ENCODE measurements at regions not wholly inside any gene's neighbourhood (a gene's known extent, or its start where the extent isn't known, plus 50 kb on each side); places are given as distances from the start of the nearest gene placed in this dataset.

DNA sequence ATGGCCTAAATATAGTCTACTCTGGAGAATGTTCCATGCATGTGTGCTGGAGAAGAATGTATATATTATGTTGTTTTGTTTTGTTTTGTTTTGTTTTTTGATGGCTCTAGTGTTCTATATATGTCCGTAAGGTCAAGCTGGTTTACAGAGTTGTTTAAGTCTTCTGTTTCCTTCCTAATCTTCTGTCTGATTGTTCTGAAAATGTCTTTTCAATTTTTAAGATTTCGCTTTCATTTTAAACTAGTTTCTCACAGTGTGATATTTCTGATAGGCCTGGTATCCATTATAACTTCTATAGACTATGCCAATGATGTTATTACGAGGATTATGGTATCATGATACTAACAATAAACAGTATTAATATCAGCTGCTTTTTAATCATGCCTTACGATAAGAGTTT, 1126.3 kb upstream of the SORCS1 start:
- Mint-ChIP-seq H3K4me1 (no peaks in the 10 kb centered on the region), H3K27ac (no peak overlapping the region), H3K36me3 (no peaks in the 10 kb centered on the region), H3K4me3 (no peak overlapping the region), H3K9me3 (peaks cover 5% of the 10 kb centered on the region), H3K27me3 (no peaks in the 10 kb centered on the region)
- DNase-seq (no peak), ATAC-seq (ENCODE audit: low read depth) (no peak)
- POLR2A ChIA-PET, result no interaction called here

- H3K36me3 Mint-ChIP-seq, result no peaks in the 10 kb centered on the region
- no peak for DNase-seq
- POLR2A ChIA-PET, result no interaction called here
- H3K27me3 Mint-ChIP-seq, result no peaks in the 10 kb centered on the region
- H3K27ac Mint-ChIP-seq, result no peak overlapping the region
- no peak for ATAC-seq (ENCODE audit: low read depth)
- H3K4me1 Mint-ChIP-seq, result no peaks in the 10 kb centered on the region
- peaks cover 11% of the 10 kb centered on the region for H3K9me3 Mint-ChIP-seq
- no peak overlapping the region for H3K4me3 Mint-ChIP-seq
These were observed 1111.6 kb upstream of the SORCS1 start for GRCh38 chr10:108275895-108276685.

DNA sequence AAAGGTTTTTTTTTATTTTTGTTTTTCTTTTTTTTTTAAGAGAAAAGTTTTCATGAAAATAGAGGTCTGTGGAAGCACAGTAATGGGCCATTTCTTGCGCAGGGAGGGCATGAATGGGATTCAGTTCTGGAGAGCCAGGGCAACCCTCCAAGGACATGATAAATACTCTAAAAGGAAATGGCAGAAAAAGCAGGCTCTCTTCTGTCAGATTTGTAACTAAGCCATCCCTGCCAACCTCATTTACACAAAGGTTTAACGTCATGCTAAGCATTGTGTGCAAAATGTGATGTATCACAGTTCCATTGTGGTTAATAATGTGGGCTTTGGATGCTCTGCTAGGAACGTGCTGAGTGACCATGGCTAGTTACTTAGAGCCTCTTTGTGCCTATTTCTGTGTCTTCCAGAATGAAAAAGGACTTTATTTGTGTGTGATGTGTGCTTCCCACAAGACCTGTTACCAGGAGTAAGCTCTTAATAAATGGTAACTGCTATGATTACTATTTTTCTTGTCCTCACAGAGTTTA, 1095.9 kb upstream of the SORCS1 start:
- POLR2A ChIA-PET, result no interaction called here
- no peaks in the 10 kb centered on the region for H3K27me3 Mint-ChIP-seq
- H3K4me1 Mint-ChIP-seq, result no peaks in the 10 kb centered on the region
- ATAC-seq (ENCODE audit: low read depth) (no peak), DNase-seq (no peak)
- H3K4me3 Mint-ChIP-seq, result no peak overlapping the region
- no peaks in the 10 kb centered on the region for H3K9me3 Mint-ChIP-seq
- no peak overlapping the region for H3K27ac Mint-ChIP-seq
- H3K36me3 Mint-ChIP-seq, result no peaks in the 10 kb centered on the region

DNA sequence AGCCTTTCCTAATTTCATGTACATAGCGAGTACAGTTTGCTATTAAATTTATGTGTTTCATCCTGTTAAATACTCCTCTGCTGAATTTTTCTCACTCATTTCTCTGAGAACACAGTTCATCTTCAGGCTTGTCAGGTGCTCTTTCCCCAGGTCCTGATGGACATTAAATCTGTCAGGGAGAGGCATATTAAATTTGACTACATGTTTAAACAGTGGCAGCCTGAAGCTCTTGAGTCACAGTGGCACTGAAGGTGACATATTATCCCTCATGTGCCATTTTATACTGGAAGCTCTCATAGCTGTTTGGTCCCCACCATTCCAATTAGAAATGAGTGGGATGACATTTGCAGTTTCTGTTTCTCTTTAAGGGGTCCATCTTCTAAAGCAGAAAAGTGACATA, 1089.6 kb upstream of the SORCS1 start:
- no peaks in the 10 kb centered on the region for H3K27me3 Mint-ChIP-seq
- no peak overlapping the region for H3K27ac Mint-ChIP-seq
- H3K36me3 Mint-ChIP-seq, result no peaks in the 10 kb centered on the region
- peaks cover 3% of the 10 kb centered on the region for H3K9me3 Mint-ChIP-seq
- DNase-seq (no peak), ATAC-seq (ENCODE audit: low read depth) (no peak)
- H3K4me3 Mint-ChIP-seq, result no peak overlapping the region
- POLR2A ChIA-PET, result no interaction called here
- H3K4me1 Mint-ChIP-seq, result no peaks in the 10 kb centered on the region

DNA sequence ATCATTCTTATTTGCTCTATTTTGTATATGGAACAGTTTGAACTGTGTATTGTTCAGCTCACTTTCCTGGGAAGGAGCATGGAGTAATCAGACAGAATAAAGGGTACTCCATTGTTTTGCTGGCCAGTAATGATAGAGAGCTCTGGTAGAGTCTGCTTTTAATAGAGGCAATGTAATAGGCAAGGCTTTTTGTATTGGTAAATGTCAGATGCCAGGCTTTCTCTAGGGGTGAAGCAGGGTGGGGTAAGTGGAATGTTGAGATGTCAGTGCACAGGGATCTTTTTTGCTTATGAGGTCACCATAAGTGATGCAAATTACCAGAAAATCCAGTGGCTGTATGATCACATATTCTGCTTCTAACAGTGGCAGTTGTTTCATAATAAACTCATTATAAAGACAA, 1088.3 kb upstream of the SORCS1 start:
- no peaks in the 10 kb centered on the region for H3K4me1 Mint-ChIP-seq
- H3K4me3 Mint-ChIP-seq, result no peak overlapping the region
- no peaks in the 10 kb centered on the region for H3K36me3 Mint-ChIP-seq
- H3K27ac Mint-ChIP-seq, result no peak overlapping the region
- peaks cover 6% of the 10 kb centered on the region for H3K9me3 Mint-ChIP-seq
- POLR2A ChIA-PET, result no interaction called here
- no peaks in the 10 kb centered on the region for H3K27me3 Mint-ChIP-seq
- ATAC-seq (ENCODE audit: low read depth), result no peak
- no peak for DNase-seq

- H3K27me3 Mint-ChIP-seq, result no peaks in the 10 kb centered on the region
- H3K4me1 Mint-ChIP-seq, result no peaks in the 10 kb centered on the region
- DNase-seq (no peak), ATAC-seq (ENCODE audit: low read depth) (no peak)
- POLR2A ChIA-PET, result no interaction called here
- H3K4me3 Mint-ChIP-seq, result no peak overlapping the region
- H3K9me3 Mint-ChIP-seq, result peaks cover 11% of the 10 kb centered on the region
- H3K36me3 Mint-ChIP-seq, result no peaks in the 10 kb centered on the region
- H3K27ac Mint-ChIP-seq, result no peak overlapping the region
These were observed 1086.6 kb upstream of the SORCS1 start for GRCh38 chr10:108250936-108251620.

GRCh38 chr10:108249940-108250339, 1085.4 kb upstream of the SORCS1 start:
- no peaks in the 10 kb centered on the region for H3K36me3 Mint-ChIP-seq
- no peak overlapping the region for H3K27ac Mint-ChIP-seq
- H3K4me1 Mint-ChIP-seq, result no peaks in the 10 kb centered on the region
- H3K4me3 Mint-ChIP-seq, result no peak overlapping the region
- H3K9me3 Mint-ChIP-seq, result peaks cover 11% of the 10 kb centered on the region
- no peak for DNase-seq
- POLR2A ChIA-PET, result no interaction called here
- no peak for ATAC-seq (ENCODE audit: low read depth)
- H3K27me3 Mint-ChIP-seq, result no peaks in the 10 kb centered on the region

- DNase-seq, result no peak
- POLR2A ChIA-PET, result no interaction called here
- Mint-ChIP-seq H3K27ac (no peak overlapping the region), H3K4me3 (no peak overlapping the region), H3K36me3 (no peaks in the 10 kb centered on the region), H3K9me3 (peaks cover 10% of the 10 kb centered on the region), H3K4me1 (no peaks in the 10 kb centered on the region), H3K27me3 (no peaks in the 10 kb centered on the region)
- no peak for ATAC-seq (ENCODE audit: low read depth)
These were observed 1080.1 kb upstream of the SORCS1 start for GRCh38 chr10:108244443-108245228.

DNA sequence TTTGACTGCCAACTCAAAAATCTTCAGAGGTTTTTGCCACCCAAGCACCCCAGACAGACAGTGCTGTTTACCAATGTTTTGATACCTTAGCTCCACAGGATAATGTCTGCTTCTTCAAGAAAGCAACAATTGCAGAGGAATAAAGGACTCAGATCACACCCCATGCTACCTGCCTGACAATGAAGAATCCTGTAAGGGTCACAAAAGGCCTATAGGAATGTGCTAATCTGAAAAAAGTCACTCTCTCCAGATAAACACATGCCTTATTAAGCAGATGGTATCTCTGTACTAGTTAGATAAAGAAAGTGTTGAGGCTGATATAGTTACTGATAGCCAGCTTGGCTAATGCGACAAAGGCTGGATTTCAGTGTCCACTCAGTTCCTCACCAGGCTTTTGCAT, 1076.7 kb upstream of the SORCS1 start:
- no peaks in the 10 kb centered on the region for H3K27me3 Mint-ChIP-seq
- no peak overlapping the region for H3K4me3 Mint-ChIP-seq
- no peak overlapping the region for H3K27ac Mint-ChIP-seq
- DNase-seq, result no peak
- POLR2A ChIA-PET, result no interaction called here
- no peak for ATAC-seq (ENCODE audit: low read depth)
- H3K4me1 Mint-ChIP-seq, result no peaks in the 10 kb centered on the region
- H3K9me3 Mint-ChIP-seq, result peaks cover 3% of the 10 kb centered on the region
- H3K36me3 Mint-ChIP-seq, result no peaks in the 10 kb centered on the region

- H3K27ac Mint-ChIP-seq, result no peak overlapping the region
- POLR2A ChIA-PET, result no interaction called here
- H3K4me1 Mint-ChIP-seq, result no peaks in the 10 kb centered on the region
- no peaks in the 10 kb centered on the region for H3K36me3 Mint-ChIP-seq
- no peaks in the 10 kb centered on the region for H3K27me3 Mint-ChIP-seq
- DNase-seq (no peak), ATAC-seq (ENCODE audit: low read depth) (no peak)
- H3K4me3 Mint-ChIP-seq, result no peak overlapping the region
- H3K9me3 Mint-ChIP-seq, result peaks cover 3% of the 10 kb centered on the region
These were observed 1073.8 kb upstream of the SORCS1 start for GRCh38 chr10:108238261-108238660.

GRCh38 chr10:108230478-108231170, 1066.1 kb upstream of the SORCS1 start:
- peaks cover 3% of the 10 kb centered on the region for H3K9me3 Mint-ChIP-seq
- no peaks in the 10 kb centered on the region for H3K27me3 Mint-ChIP-seq
- no peak overlapping the region for H3K4me3 Mint-ChIP-seq
- H3K36me3 Mint-ChIP-seq, result no peaks in the 10 kb centered on the region
- H3K4me1 Mint-ChIP-seq, result no peaks in the 10 kb centered on the region
- DNase-seq (no peak), ATAC-seq (ENCODE audit: low read depth) (no peak)
- POLR2A ChIA-PET, result no interaction called here
- no peak overlapping the region for H3K27ac Mint-ChIP-seq

DNA sequence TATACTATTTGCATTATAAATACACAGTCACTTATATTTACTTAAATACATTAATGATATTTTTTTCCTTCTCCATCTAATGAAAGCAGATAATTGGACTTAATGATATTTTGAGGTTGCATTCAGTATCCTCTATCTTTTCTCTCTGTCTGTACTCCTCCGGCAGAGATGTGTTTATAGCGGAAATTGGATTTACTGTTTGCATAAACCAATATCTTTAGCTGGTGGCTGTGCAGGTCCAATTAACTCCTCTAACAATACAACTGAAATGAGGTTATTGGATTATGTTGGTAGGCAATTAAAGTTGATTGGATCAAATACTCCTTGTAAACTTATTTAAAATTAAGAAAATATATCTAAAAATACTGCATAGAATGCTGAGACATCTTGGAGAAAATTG, 1044.2 kb upstream of the SORCS1 start:
- Mint-ChIP-seq H3K9me3 (peaks cover 5% of the 10 kb centered on the region), H3K27ac (no peak overlapping the region), H3K27me3 (no peaks in the 10 kb centered on the region), H3K36me3 (peaks cover 1% of the 10 kb centered on the region), H3K4me3 (no peak overlapping the region), H3K4me1 (no peaks in the 10 kb centered on the region)
- ATAC-seq (ENCODE audit: low read depth) (no peak), DNase-seq (no peak)
- POLR2A ChIA-PET, result no interaction called here

DNA sequence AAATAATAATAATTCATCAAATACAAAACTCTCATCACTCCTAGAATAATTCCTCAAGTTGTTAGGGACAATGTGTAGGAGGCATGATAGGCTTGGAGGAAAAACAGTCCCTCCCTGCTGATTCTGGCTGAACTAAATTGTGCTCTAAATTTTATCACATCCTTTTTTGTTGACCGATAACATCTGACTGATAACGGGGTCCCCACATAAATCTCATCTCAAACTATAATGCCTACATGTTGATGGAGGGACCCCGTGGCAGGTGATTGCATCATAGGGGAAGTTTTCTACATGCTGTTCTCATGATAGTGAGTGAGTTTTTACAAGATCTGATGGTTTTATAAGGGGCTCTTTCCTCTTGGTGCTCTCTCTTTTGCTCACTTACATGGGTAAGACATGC, 1043.5 kb upstream of the SORCS1 start:
- Mint-ChIP-seq H3K36me3 (peaks cover 1% of the 10 kb centered on the region), H3K9me3 (peaks cover 5% of the 10 kb centered on the region), H3K27me3 (no peaks in the 10 kb centered on the region), H3K4me3 (no peak overlapping the region), H3K4me1 (no peaks in the 10 kb centered on the region), H3K27ac (no peak overlapping the region)
- DNase-seq, result no peak
- POLR2A ChIA-PET, result no interaction called here
- no peak for ATAC-seq (ENCODE audit: low read depth)

All from activated naive CD8-positive, alpha-beta T cell treated with anti-CD3 and anti-CD28 coated beads, Interleukin-2, amount 10 ng/mL, durations not matched to agents 7 days and 5 days (primary cell).